Naive thymus-derived CD4-positive, alpha-beta T cell (primary cell): ENCODE measurements at regions not wholly inside any gene's neighbourhood (a gene's known extent, or its start where the extent isn't known, plus 50 kb on each side); places are given as distances from the start of the nearest gene placed in this dataset.

Experiments used
- ATAC-seq: fragments of 150-1000 bp; cut with Tn5 transposase; 2 replicates; pipeline ENCODE4 v1.10.0; 2021; ENCODE audit warnings: mild to moderate bottlenecking, moderate library complexity
- CTCF ChIA-PET: fragments of 350-600 bp; sonication (Branson Sonifier 250); formaldehyde crosslinking; loops from one replicate; lab custom pipeline; 2021; ENCODE audit warnings: antibody characterized with exemption; lab: Charles Lee
- POLR2A ChIA-PET: fragments of 350-600 bp; sonication (Branson Sonifier 250); formaldehyde crosslinking; loops from one replicate; lab custom pipeline; 2021; ENCODE audit warnings: antibody characterized with exemption, inconsistent platforms; lab: Charles Lee
- DNase-seq, 9 donors: peaks; one replicate each; pipeline versions ENCODE4 v3.0.0 to v3.0.0-alpha.2; 2020 to 2022; ENCODE audit warnings: mixed read lengths in 1 of 9
- H3K27ac ChIP-seq: one replicate; pipeline ENCODE4 v1.7.0; 2013; ENCODE audit warnings: mild to moderate bottlenecking, low read depth, low read length, moderate library complexity
- H3K27me3 ChIP-seq, 2 donors: one replicate each; pipeline ENCODE4 v1.7.0; 2013; ENCODE audit warnings: low read length in 2 of 2, mild to moderate bottlenecking in 2 of 2, moderate library complexity in 2 of 2; ENCODE audit not compliant: control insufficient read depth in 2 of 2, insufficient read depth in 2 of 2
- H3K36me3 ChIP-seq, 3 experiments: 1 replicate in 2 of 3; 2 replicates in 1 of 3; pipeline ENCODE4 v1.7.0; 2013; ENCODE audit warnings: low read length in 3 of 3, mild to moderate bottlenecking in 3 of 3, moderate library complexity in 1 of 3; ENCODE audit not compliant: insufficient read depth in 3 of 3, control insufficient read depth in 2 of 3
- H3K4me1 ChIP-seq, 2 donors: one replicate each; pipeline ENCODE4 v1.7.0; 2013; ENCODE audit warnings: low read length in 2 of 2, mild to moderate bottlenecking in 2 of 2, moderate library complexity in 1 of 2; ENCODE audit not compliant: control insufficient read depth in 2 of 2, insufficient read depth in 2 of 2
- H3K4me3 ChIP-seq: 2 replicates; pipeline ENCODE4 v1.7.0; 2013; ENCODE audit warnings: mild to moderate bottlenecking, low read length
- H3K9me3 ChIP-seq, 3 experiments: 1 replicate in 2 of 3; 2 replicates in 1 of 3; pipeline ENCODE4 v1.7.0; 2013; ENCODE audit warnings: low read length in 3 of 3; ENCODE audit not compliant: control insufficient read depth in 2 of 3
- H3K27ac Mint-ChIP-seq, 9 donors: one replicate each; pipeline ENCODE4 v1.8.0; 2020 to 2022; ENCODE audit warnings: mixed read lengths in 9 of 9, mild to moderate bottlenecking in 8 of 9, moderate library complexity in 5 of 9, inconsistent platforms in 2 of 9
- H3K27me3 Mint-ChIP-seq, 5 donors: one replicate each; pipeline ENCODE4 v1.8.0; 2021 to 2022; ENCODE audit warnings: mixed read lengths in 5 of 5, mild to moderate bottlenecking in 1 of 5
- H3K36me3 Mint-ChIP-seq, 5 donors: one replicate each; pipeline ENCODE4 v1.8.0; 2020 to 2022; ENCODE audit warnings: mixed read lengths in 5 of 5, mild to moderate bottlenecking in 3 of 5, inconsistent platforms in 1 of 5
- H3K4me1 Mint-ChIP-seq, 7 donors: one replicate each; pipeline ENCODE4 v1.8.0; 2020 to 2022; ENCODE audit warnings: mixed read lengths in 7 of 7, mild to moderate bottlenecking in 3 of 7, inconsistent platforms in 1 of 7
- H3K4me3 Mint-ChIP-seq, 10 donors: one replicate each; pipeline ENCODE4 v1.8.0; 2020 to 2022; ENCODE audit warnings: mild to moderate bottlenecking in 10 of 10, mixed read lengths in 10 of 10, moderate library complexity in 6 of 10, inconsistent platforms in 2 of 10
- H3K9me3 Mint-ChIP-seq, 11 donors: one replicate each; pipeline ENCODE4 v1.8.0; 2020 to 2022; ENCODE audit warnings: mixed read lengths in 11 of 11, mild to moderate bottlenecking in 4 of 11, inconsistent platforms in 1 of 11, moderate library complexity in 1 of 11
- intact Hi-C, 2 donors: fragments of 100-400 bp; cut with micrococcal nuclease; formaldehyde crosslinking; loops; one replicate each; pipeline ENCODE4 v1.15.1; 2023

DNA sequence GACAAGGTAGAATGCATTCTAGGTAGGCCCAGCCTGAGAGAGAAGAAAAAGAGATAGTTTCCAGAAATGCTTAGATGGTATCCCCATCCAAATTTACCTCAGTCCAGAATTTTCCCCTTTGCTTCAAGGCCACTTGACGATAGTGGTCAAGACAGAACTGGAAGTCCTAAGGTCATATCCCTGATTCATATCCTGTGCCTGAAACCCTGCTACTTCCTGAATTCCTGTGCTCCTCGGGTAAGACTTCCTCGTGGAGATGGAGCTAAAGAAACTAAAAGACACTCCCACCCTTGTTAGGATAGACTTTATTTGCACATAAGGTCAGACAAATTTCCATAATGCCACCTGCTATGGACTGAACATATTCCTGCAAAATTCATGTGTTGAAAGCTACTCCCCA, 175.9 kb downstream of the EVX1 start:
- Histone ChIP-seq H3K4me3 (no peak overlapping the region), H3K9me3 (no peaks in the 10 kb centered on the region), H3K27me3 (no peaks in the 10 kb centered on the region), H3K36me3 (no peaks in the 10 kb centered on the region), H3K4me1 (no peaks in the 10 kb centered on the region), H3K27ac (no peak overlapping the region)
- Mint-ChIP-seq H3K27ac (no peak overlapping the region), H3K4me3 (no peak overlapping the region), H3K27me3 (peaks cover 0 to 6% (median 4%) of the 10 kb centered on the region in 5 donors), H3K36me3 (no peaks in the 10 kb centered on the region), H3K9me3 (peaks cover 0 to 1% (median 0%) of the 10 kb centered on the region in 11 donors), H3K4me1 (no peaks in the 10 kb centered on the region)
- DNase-seq (no peak), ATAC-seq (no peak)
- ChIA-PET POLR2A (no interaction called here), CTCF (no interaction called here)
- intact Hi-C loops, result no loop called here

DNA sequence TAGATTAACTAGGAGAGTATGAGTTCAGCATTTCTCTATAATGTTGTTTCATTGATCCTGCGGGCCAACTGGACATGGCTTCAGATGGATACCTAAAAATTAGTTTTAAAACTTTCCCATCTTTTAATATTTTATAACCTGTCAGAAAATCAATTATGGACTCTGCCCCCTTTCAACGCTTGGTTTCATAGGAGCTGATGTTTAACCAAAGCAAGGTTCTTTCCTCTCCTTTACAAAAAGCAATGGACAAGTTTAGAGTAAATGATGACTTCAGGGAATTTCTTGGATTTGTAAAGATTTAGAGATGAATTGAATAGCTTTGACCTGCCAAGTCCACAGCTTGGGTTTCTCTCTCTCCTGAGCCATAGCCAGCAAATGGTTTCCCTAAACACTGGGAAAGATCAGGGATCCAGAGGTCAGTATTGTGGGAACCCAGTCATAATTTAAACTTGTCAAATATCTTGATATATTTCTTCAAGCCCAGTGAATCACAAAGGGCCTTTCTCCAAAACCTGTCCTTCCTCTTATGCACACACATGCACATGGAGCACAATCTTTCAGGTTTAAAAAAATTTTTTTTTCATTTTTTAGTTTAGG, 177.1 kb downstream of the EVX1 start:
- Histone ChIP-seq H3K4me1 (no peaks in the 10 kb centered on the region), H3K4me3 (no peak overlapping the region), H3K27me3 (no peaks in the 10 kb centered on the region), H3K27ac (no peak overlapping the region), H3K36me3 (no peaks in the 10 kb centered on the region), H3K9me3 (no peaks in the 10 kb centered on the region)
- intact Hi-C loops, result no loop called here
- no peak for DNase-seq
- H3K27me3 Mint-ChIP-seq, result peaks cover 0 to 8% (median 7%) of the 10 kb centered on the region in 5 donors
- CTCF ChIA-PET, result no interaction called here
- H3K4me1 Mint-ChIP-seq, result no peaks in the 10 kb centered on the region
- no peak overlapping the region for H3K27ac Mint-ChIP-seq
- no peak overlapping the region for H3K4me3 Mint-ChIP-seq
- no peak for ATAC-seq
- POLR2A ChIA-PET, result no interaction called here
- peaks cover 0 to under 1% (median 0%) of the 10 kb centered on the region in 11 donors for H3K9me3 Mint-ChIP-seq
- H3K36me3 Mint-ChIP-seq, result no peaks in the 10 kb centered on the region

DNA sequence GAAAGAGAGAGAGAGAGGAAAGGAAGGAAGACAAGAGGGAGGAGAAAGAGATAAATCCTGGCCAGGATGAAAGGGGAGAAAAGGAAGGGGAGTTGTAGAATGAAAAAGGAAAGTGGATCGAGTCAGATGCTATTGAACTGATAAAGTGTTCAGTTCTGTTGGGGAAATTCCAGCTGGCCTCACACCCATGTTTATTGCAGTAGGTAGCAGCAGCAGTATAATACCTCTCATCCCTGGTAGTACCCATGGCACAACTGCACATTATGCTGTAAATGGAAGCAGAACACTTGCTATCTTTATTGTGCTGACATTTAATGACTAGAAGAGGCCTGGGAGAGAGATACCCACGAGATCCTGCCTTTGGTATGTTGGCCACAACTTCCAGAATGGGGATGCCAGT, 178.1 kb downstream of the EVX1 start:
- Histone ChIP-seq H3K27me3 (no peaks in the 10 kb centered on the region), H3K9me3 (no peaks in the 10 kb centered on the region), H3K4me3 (no peak overlapping the region), H3K4me1 (no peaks in the 10 kb centered on the region), H3K36me3 (no peaks in the 10 kb centered on the region), H3K27ac (no peak overlapping the region)
- Mint-ChIP-seq H3K27ac (no peak overlapping the region), H3K4me1 (no peaks in the 10 kb centered on the region), H3K36me3 (no peaks in the 10 kb centered on the region), H3K9me3 (no peaks in the 10 kb centered on the region), H3K4me3 (no peak overlapping the region), H3K27me3 (peaks cover 0 to 17% (median 10%) of the 10 kb centered on the region in 5 donors)
- ChIA-PET CTCF (no interaction called here), POLR2A (no interaction called here)
- intact Hi-C loops, result no loop called here
- ATAC-seq (no peak), DNase-seq (no peak)

DNA sequence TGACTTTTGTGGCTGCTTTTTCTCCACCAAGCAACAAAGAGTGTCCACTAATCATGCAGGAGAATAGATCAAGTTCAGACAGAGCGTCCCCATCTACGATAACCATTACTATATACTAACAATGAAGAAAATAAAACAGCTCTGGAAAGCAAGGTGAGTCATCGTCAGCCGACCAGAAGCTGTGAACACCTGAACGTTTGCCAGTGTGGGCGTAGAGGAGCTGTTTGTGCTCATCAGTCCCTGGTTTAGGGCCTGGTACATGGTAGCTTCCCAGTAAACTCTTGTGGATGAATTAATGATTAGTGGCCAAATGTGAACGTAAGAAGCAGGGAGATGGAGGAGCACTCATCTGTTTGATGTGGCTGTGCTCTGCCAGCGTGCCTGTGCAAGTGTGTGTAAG, 180.7 kb downstream of the EVX1 start:
- DNase-seq (no peak), ATAC-seq (no peak)
- H3K4me3 ChIP-seq, result no peak overlapping the region
- Mint-ChIP-seq H3K4me1 (no peaks in the 10 kb centered on the region), H3K27me3 (peaks cover 0 to 19% (median 10%) of the 10 kb centered on the region in 5 donors), H3K36me3 (no peaks in the 10 kb centered on the region), H3K9me3 (no peaks in the 10 kb centered on the region), H3K27ac (no peak overlapping the region), H3K4me3 (no peak overlapping the region)
- ChIA-PET POLR2A (no interaction called here), CTCF (no interaction called here)
- no peaks in the 10 kb centered on the region for H3K36me3 ChIP-seq
- no peak overlapping the region for H3K27ac ChIP-seq
- intact Hi-C loops, result no loop called here
- H3K9me3 ChIP-seq, result no peaks in the 10 kb centered on the region
- H3K27me3 ChIP-seq, result no peaks in the 10 kb centered on the region
- H3K4me1 ChIP-seq, result no peaks in the 10 kb centered on the region

DNA sequence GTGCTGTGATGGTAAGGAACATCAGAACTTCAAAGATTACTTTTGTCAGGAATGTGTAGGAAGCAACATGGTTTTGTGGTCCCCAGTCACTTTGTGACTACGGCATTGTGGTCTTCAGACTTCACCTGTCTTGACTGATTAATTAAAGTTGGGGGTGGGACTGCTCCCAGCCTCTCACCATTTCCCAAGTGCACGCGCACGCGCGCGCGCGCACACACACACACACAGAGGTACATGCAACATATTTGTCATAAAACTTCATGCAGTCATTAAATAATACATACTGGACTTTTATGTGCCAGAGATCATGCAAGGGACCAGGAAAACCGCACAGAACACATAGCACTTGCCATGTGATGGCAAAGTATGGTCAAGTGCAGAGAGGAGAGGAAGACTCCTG, 181.2 kb downstream of the EVX1 start:
- Mint-ChIP-seq H3K27ac (no peak overlapping the region), H3K4me1 (no peaks in the 10 kb centered on the region), H3K4me3 (no peak overlapping the region), H3K36me3 (no peaks in the 10 kb centered on the region), H3K9me3 (no peaks in the 10 kb centered on the region), H3K27me3 (peaks cover 0 to 21% (median 10%) of the 10 kb centered on the region in 5 donors)
- H3K36me3 ChIP-seq, result no peaks in the 10 kb centered on the region
- DNase-seq, result no peak
- CTCF ChIA-PET, result no interaction called here
- no peak for ATAC-seq
- intact Hi-C loops, result no loop called here
- no peaks in the 10 kb centered on the region for H3K9me3 ChIP-seq
- no peak overlapping the region for H3K27ac ChIP-seq
- H3K4me1 ChIP-seq, result no peaks in the 10 kb centered on the region
- H3K4me3 ChIP-seq, result no peak overlapping the region
- H3K27me3 ChIP-seq, result no peaks in the 10 kb centered on the region
- POLR2A ChIA-PET, result no interaction called here

DNA sequence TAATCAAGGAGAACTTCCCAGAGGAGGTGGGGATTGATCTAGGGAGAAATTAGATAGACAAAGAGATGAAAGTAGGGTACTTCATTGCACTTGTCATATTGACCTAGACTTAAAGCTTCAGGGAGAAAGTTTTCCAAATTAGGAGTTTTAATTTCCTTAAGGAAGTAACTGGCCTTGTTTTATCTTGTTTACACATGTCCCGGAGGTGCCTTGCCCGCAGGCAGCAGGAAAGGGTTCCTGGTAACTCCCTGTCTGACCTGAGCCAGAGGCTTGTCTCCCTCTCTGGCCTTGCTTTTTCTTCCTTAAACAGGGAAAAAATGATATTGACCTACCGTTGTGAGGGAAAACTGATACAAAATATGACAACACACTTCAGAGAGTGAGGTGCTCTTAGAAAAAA, 181.6 kb downstream of the EVX1 start:
- H3K4me1 Mint-ChIP-seq, result no peaks in the 10 kb centered on the region
- no peaks in the 10 kb centered on the region for H3K36me3 ChIP-seq
- ATAC-seq, result no peak
- no peaks in the 10 kb centered on the region for H3K9me3 Mint-ChIP-seq
- no peak overlapping the region for H3K27ac Mint-ChIP-seq
- no peak for DNase-seq
- no peaks in the 10 kb centered on the region for H3K4me1 ChIP-seq
- no peaks in the 10 kb centered on the region for H3K9me3 ChIP-seq
- POLR2A ChIA-PET, result no interaction called here
- no peak overlapping the region for H3K27ac ChIP-seq
- intact Hi-C loops, result no loop called here
- no peaks in the 10 kb centered on the region for H3K27me3 ChIP-seq
- peaks cover 0 to 23% (median 10%) of the 10 kb centered on the region in 5 donors for H3K27me3 Mint-ChIP-seq
- no peak overlapping the region for H3K4me3 Mint-ChIP-seq
- H3K36me3 Mint-ChIP-seq, result no peaks in the 10 kb centered on the region
- CTCF ChIA-PET, result no interaction called here
- no peak overlapping the region for H3K4me3 ChIP-seq

DNA sequence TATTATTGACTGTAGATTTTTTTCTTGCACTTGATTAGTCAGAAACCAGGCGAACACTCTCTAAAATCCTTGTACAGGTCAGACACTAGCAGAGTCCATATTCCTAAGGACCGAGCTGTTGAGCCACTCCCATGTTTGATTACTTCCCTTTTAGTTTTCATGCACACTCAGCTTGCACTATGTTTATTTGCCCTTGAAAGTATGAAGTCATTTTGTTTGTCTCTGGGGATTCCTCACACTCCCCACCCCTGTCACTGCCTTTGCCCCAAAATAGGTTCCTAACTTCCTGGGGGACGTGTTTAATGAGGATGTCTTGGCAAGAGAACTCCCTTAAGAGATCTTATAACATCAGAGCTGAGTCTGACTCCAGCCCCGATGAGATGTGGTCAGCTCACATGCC, 182.1 kb downstream of the EVX1 start:
- H3K36me3 ChIP-seq, result no peaks in the 10 kb centered on the region
- H3K27ac Mint-ChIP-seq, result no peak overlapping the region
- DNase-seq (no peak), ATAC-seq (no peak)
- no peaks in the 10 kb centered on the region for H3K9me3 ChIP-seq
- CTCF ChIA-PET, result no interaction called here
- H3K27me3 Mint-ChIP-seq, result peaks cover 0 to 24% (median 14%) of the 10 kb centered on the region in 5 donors
- H3K9me3 Mint-ChIP-seq, result no peaks in the 10 kb centered on the region
- intact Hi-C loops, result no loop called here
- no peak overlapping the region for H3K4me3 ChIP-seq
- H3K4me1 Mint-ChIP-seq, result no peaks in the 10 kb centered on the region
- H3K4me3 Mint-ChIP-seq, result no peak overlapping the region
- H3K27me3 ChIP-seq, result no peaks in the 10 kb centered on the region
- no peaks in the 10 kb centered on the region for H3K4me1 ChIP-seq
- no peaks in the 10 kb centered on the region for H3K36me3 Mint-ChIP-seq
- H3K27ac ChIP-seq, result no peak overlapping the region
- POLR2A ChIA-PET, result no interaction called here
